GM21526 (cell line): ENCODE measurements at regions not wholly inside any gene's neighbourhood (a gene's known extent, or its start where the extent isn't known, plus 50 kb on each side); places are given as distances from the start of the nearest gene placed in this dataset.

ENCODE experiments used
- ATAC-seq: cut with Tn5 transposase; IDR thresholded peaks from one replicate; pipeline ENCODE4 v1.9.1; 2021; ENCODE audit warnings: moderate library complexity; ENCODE audit not compliant: unreplicated experiment, low FRiP score

DNA sequence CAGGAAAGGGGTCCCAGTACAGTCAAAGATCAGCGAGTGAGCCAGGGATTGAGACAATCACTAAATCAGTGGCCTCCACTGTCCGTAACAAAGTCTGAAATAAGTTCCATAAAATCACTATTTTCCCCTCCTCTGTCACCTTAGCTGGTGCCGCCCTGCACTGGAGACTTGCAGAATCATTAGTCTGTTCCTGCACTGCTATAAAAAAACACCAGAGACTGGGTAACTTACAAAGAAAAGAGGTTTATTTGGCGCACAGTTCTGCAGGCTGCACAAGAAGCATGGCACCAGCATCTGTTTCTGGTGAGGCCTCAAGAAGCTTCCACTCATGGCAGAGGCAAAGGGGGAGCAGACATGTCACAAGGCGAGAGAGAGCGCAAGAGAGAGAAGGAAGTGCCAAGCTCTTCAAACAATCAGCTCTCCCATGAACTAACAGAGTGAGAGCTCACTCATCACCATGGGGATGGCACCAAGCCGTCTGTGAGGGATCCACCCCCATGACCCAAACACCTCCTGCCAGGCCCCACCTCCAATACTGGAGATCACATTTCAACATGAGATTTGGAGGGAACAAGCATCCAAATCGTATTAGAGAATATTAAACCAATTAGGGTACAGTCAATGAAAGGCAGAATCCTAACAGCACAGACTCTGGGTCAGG is 129.8 kb upstream of the TIAM1 start:
- ATAC-seq = no peak

DNA sequence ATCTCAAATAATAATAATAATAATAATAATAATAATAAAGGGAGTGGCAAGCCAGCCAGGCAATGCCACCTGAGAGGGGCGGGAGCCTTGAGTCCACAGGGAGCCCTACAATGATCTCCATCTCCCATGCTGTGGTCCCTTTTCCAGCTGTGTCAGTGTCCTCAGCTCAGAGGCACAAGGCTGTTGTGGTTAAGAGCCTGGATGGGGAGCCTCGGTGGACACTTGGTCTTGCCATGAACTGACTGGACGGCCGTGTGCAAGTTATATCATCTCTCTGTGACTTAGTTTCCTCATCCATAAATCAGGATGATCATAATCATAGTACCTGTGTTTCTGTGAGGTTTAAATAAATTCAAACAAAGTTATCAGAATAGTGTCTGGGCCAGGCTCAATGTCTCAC is 127.8 kb upstream of the TIAM1 start:
- ATAC-seq = no peak

DNA sequence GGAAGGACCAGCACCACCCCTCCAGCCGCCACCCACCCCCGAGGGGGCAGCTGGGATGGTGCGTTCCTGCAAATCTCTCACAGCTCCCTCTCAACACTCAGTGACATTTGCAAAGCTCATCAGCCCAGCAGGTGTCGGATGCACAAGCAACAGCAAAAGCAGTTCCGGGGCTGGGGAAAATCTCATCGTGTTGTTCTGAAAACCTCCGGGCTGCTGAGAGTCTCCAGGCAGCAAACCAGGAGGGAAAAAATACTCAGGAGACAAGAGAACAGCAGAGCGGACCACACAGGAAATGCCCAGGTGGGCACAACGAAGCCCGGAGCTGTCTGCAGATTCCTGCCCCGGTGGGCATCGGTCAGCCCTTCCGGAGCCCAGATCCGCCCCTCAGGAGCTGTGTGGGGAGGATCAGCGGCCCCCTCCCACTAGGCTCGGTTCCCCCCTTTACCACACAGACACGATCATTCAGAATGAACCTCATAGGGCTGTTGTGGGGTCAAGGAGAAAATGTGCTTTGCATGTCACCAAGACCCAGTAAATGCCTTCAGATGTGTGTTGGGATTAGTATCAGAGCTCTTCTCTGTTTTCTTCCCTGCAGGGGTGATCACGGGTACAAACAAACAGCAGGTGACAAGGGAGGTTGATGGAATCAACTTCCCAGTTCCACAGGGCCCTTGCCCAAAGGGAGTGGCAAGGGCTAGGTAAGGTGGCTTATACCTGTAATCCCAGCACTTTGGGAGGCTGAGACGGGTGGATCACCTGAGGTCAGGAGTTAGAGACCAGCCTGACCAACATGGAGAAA is 127.0 kb upstream of the TIAM1 start:
- ATAC-seq = no peak

DNA sequence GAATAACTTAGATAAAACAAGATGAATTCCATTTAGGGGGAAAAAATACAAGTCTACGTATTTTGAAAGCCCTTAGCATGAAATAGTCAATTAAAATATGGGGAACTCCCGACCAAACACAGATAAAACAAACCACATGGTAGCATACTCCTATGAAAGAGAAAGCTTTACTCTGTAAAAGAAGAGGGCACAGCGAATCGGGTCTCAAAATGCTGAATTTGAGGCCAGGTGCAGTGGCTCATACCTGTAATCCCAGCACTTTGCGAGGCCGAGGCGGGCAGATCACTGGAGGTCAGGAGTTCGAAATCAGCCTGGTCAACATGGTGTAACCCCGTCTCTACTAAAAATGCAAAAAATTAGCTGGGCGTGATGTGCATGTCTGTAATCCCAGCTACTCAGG is 116.9 kb upstream of the TIAM1 start:
- no peak for ATAC-seq

DNA sequence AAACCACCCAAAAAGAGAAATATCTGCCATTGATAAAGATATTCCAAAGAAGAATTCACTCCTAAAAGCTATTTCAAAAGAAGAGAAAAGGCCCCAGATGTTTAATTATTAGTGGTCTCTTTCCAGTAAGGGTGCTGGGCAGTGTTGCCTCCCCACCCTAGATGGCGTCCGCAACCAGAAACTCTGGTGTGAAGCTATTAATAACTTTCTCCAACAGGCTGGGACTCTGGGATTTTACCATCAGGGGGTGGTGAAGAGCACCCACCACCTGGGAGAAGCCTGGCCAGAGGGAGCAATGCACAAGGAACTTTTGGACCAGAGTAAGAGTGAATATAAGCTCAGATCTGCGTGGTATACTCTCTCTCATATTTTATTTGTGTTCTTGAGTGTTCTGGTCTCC is 115.4 kb upstream of the TIAM1 start:
- no peak for ATAC-seq

DNA sequence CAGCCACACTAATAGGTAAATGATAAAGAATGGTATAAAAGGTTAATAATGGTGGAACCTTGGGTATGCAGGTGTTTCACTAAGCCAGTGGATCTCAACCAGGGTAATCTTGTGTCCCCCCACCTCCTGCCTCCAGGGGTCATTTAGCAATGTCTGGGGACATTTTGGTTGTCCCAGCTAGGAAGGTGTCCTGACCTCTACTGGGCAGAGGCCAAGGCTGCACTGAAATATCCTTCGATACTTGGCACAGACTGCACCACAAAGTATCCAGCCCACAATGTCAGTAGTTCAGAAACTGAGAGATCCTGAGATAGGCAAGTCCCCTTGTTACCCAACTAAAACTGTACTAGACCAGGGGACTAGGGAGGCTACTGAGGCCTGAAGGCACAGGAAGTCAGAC is 113.6 kb upstream of the TIAM1 start:
- ATAC-seq = no peak

DNA sequence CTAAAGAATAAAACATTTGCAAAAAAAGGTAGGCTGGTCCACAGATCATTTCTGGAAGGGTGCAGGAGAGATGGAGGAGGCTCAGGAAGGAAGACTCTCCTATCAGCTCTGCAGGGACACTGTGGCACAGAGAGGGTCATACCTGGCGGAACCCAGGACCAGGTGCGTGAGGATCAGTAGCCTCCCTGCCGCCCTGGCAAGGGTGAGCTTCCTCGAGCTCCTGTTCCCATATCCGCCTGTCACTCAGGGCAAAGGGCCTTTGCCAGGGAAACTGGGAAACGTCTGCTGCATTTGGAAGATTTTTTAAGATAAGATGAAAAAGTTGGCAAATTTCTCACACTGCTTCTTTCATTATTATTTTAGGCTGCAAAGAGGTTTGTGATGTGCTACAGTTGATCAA is 112.1 kb upstream of the TIAM1 start:
- no peak for ATAC-seq

DNA sequence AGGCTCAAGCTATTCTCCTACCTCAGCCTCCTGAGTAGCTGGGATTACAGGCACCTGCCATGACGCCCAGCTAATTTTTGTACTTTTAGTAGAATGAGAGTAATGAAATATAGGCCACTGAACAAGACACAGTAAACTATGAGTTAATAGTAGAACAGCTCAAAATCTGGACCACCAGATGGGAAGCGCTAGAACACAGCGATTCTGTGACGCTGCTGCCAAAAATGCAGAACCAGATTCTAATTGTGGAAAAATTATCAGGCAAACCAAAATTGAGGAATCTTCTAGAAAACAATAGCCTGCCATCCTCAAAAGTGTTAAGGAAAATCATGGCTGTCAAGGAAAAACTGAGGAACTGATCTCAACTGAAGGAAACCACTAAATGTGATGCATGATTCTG is 111.4 kb upstream of the TIAM1 start:
- ATAC-seq = no peak

DNA sequence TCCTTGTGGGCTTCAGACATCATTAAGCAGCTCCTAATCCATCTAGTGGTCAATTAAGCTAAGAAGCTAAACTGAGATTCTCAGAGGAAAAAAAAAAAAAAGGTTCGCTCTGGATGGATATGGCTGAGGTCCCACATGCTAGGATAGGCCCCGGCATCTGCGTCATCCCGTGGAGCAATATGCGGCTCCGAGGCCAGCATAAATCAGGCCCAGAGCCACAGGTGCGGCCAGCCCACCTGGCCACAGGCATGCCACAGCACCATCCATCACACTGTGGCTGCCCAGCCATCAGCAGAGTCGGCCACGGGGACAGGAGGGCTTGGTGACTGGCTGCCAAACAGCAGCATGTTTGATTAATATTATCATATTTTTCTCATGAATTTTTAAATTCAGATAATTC is 106.9 kb upstream of the TIAM1 start:
- ATAC-seq = no peak

DNA sequence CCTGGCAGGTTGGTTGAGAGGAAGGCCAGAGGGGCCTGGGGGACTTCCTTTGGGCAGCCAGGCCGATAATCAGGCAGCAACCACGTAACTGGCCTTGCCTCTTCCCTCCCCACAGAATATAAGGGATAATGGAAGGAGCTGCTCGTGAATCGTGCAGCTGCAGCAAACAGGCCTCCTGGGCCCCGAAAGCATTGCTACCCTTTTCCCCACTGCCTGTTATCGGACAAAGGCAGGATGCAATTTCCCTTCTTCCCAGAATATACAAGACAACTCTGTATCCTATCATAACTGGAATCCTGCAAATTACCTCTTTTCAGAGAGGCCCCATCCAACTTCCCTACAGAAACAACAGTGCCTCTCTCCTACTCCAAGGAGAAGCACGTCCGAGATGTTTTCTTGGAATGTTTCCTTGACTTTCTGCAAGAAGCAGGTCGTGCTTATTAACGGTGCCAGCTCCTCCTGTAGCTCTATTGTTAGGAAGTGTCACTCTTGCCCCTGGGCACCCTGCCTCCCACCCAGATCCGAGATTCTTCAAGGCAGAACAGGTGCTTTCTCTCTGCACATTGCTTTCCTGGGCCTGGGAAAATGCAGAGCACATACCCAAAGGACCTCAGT is 106.0 kb upstream of the TIAM1 start:
- no peak for ATAC-seq

DNA sequence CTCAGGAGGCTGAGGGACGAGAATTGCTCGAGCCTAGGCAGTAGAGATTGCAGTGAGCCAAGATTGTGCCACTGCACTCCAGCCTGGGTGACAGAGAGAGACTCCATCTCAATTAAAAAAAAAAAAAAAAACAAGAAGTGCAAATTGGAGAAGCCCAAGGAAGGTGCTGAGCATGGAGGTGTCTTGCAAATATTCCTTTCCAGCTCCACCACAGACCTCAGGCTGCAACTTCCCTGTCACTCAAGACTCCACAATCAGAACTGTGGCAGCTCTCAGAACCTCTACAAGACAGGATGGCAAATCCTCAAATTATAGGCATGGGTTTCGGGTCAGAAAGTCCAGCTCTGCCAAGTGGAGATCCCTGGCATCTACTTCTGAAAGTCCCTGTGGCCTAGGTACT is 104.4 kb upstream of the TIAM1 start:
- no peak for ATAC-seq

DNA sequence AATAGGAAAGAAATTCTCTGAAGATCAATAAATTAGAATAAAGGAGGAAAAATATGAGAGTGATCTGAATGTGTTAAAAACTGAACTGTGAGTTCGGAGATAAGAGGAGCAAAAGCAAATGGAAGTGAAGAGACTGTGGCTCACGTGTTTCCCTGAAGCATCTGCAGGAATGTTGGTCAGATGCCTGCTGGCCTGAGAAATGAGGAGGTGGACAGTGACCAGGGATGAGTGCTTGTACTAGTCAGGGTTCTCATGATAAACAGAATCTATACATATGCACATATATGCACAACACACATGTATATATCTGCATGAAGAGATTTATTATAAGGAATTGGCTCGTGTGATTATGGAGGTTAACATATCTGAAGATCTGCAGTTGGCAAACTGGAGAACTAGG is 103.4 kb upstream of the TIAM1 start:
- no peak for ATAC-seq

DNA sequence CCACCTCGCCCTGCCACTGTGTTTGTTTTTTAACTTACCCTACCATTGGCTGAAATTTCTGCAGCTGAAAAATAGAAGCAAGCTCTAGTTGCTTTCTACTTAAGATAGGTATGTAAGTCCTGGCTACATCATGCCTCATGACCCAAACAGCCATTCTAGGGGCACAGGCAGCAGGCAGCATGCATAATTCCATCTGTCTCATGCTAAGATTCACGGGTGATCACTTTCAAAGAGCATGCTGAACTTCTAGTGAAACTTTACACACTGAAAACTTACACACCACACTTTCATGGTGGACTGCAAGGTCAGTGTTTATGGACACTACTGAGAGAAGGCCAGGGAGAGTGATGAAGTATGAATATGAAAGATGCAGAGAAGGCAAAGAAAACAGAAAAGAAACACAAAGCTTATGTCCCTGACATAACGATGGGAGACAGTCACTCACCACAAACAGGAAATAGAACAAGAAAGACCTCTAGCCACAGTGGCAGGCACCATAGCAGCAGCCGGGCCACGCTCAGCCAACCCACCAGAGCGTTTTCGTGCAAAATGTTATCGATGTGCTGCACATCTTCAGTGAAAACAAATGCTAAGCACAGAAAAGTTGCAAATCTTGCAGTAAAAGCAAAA is 102.3 kb upstream of the TIAM1 start:
- no peak for ATAC-seq

DNA sequence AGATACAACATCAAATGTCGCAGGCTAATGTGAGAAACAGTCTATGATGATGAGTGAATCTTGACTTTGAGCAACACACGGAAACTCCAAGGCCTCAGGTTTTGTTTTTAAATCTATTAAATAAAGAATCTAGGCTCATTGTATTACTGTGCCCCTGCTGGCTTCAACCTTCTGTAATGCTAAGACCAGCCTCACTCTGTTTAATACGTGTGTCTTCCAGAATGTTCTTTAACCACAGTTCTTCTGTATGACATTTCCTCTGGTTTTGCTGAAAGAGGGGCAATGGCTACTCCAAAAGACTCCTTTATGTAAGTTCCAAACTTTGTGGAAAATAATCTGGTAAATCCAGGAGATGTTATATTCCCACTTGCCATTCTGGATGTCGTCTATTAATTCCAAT is 101.1 kb upstream of the TIAM1 start:
- ATAC-seq = no peak

DNA sequence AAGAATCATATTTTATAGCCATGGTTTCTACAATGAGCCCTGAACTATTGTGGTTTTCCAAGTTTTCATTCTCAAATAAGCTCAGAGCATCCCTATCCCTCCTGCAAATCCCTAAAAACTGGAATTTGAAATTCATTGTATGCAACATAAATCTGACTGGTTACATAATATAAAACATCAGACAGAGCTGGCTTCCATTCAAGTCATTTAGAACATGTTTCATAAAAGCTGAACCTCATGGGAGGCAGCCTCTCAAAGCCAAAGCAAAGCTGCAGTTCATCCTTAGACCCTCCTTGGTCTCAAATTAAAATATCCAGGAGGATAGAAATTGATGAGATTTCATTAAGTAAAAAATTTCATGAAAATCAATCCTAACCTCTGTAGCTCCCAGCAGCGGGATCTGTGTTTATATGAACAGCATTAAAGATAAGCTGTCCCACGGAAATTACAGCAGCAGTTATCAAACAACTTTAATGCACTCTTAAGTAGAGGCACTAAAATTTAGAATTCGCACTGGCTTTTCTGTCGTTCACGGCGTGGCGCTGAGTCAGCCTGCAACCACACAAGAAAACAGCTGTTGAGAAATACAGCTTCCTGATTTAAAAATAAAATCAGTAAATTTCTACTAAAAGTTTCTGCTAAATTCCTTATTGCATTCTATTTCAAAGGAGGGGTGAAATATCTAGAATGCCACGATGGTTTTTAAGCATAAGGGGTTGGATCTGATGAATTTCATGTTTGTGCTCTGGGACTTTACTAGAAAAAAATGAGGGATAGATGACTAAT is 99.9 kb upstream of the TIAM1 start:
- no peak for ATAC-seq

DNA sequence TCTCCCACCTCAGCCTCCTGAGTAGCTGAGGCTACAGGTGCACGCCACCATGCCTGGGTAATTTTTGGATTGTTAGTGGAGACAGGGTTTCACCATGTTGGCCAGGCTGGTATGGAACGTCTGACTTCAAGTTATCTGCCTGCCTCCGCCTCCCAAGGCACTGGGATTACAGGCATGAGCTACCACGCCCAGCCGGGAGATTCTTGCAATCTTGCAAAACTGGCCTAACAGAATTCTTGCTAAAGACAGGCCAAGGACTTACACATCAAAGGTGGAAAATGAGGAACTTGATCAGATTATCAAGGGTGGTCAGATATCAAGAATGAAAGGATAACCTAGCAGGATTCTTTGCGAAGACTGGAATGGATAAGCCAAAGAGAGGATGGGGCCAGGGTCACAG is 98.3 kb upstream of the TIAM1 start:
- no peak for ATAC-seq

DNA sequence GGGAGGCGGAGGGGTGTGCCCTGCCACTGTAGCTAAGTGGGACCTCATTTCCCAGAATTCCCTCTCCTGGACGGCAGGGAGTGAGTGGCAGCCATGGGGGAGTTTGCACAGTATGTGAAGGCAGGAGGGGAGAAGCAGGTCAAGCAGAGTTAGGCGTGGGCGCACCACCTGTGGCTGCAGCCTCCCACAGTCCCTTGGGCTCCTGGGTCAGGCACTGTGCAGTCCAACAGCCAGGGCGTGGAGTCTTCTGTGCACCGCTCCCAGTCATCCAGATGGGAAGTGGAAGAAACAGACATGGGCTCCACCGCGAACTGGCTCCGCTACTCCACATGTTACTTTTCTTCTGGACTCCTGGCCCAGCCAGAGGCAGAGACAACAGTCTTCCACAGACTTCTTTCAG is 85.4 kb upstream of the TIAM1 start:
- ATAC-seq = no peak

DNA sequence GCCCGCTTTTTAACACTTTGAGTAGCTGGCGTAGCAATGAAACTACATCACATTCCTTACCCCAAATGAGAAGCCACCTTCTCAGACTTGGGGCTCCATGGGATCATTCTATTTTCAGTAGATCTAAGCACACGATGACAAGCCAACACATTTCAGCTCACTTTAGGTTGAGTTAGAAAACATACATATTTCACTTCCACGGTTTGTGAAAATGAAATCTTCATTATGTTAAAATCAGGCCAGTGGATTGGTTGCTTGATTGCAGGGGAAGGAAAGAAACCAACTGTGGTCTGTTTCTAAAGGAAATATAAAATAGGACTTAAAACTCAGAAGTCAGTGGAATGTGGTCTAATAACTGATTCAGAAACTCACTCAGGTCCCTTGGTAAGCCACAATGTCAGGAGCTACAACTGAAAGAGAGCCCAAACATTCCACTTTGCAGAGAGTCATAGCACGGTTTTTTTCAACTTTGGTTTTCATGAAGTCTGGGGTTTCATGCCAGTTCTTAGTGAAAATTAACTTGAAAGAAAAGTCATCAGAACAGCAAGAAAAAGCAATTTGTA is 82.3 kb upstream of the TIAM1 start:
- ATAC-seq = no peak

DNA sequence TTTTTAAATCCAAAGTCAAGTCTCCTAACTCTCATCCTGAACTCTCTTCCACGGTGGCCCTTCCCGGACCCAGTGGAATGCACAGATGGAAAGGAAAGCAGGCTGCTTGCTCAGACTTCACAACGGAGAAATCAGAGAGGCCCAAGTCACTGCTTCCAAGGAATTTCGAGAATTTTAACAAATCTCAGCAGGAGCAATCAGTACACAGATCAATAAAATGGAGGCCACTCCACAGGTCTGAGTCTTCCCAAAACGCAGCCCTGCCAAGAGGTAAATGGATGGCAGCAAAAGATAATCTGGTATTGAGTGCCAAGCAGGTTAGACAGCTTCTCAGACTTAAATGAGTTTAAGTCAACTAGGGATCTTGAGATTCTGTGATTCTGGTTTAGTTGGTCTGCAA is 81.1 kb upstream of the TIAM1 start:
- no peak for ATAC-seq

DNA sequence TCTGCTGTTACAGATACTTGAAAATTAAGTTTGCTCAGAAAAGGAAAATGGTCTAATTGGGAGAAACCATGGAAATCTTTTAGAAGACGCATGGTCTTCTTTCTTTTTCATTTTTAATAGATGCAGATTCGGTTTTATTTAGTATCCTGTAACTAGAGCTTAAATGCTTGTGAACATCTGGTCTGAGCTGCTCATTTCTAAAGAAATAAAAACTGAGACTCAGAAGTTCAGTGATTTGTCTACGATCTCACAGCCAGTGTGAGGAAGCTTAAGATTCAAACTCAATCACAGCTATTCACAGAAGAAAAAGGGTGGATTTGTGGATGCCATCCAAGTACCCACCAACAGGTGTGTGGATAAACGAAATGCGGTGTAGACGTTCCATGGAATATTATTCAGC is 80.0 kb upstream of the TIAM1 start:
- no peak for ATAC-seq
